ENCODE measurements at regions not wholly inside any gene's neighbourhood (a gene's known extent, or its start where the extent isn't known, plus 50 kb on each side); places are given as distances from the start of the nearest gene placed in this dataset.

- peak; percentile 85 for DNase-seq
- peaks cover 3% of the 10 kb centered on the region for H3K27me3 Mint-ChIP-seq (ENCODE audit: low read depth)
- no peaks in the 10 kb centered on the region for H3K36me3 Mint-ChIP-seq (ENCODE audit: low read depth)
- H3K4me3 Mint-ChIP-seq: no peak overlapping the region
- H3K9me3 Mint-ChIP-seq: no peaks in the 10 kb centered on the region
- H3K27ac Mint-ChIP-seq: peak overlapping the region; percentile 57
- intact Hi-C loops (cut with micrococcal nuclease): loop anchor here (1.0 to 5.0 kb wide), 2 partner anchors 172 to 314 kb away; a partner anchor contains a TSS
- CTCF ChIA-PET: interaction anchor here (0.5 to 1.6 kb wide), 4 partner anchors 10 to 314 kb away, joined by 4 to 6 read pairs (median 4); a partner anchor contains a TSS
- H3K4me1 Mint-ChIP-seq (ENCODE audit: low read depth): peaks cover 23% of the 10 kb centered on the region
Observed at GRCh38 chr18:46343931-46344372, 239.8 kb downstream of the HAUS1 start.

- DNase-seq: no peak
- CTCF ChIA-PET: interaction anchor here (0.8 to 1.6 kb wide), 2 partner anchors 171 to 314 kb away, joined by 5 to 6 read pairs; a partner anchor contains a TSS
- no peaks in the 10 kb centered on the region for H3K9me3 Mint-ChIP-seq
- H3K27ac Mint-ChIP-seq: no peak overlapping the region
- no peaks in the 10 kb centered on the region for H3K36me3 Mint-ChIP-seq (ENCODE audit: low read depth)
- intact Hi-C loops (cut with micrococcal nuclease): loop anchor here (5.0 kb wide), 1 partner anchor 172 kb away; a partner anchor contains a TSS
- no peaks in the 10 kb centered on the region for H3K27me3 Mint-ChIP-seq (ENCODE audit: low read depth)
- peaks cover 23% of the 10 kb centered on the region for H3K4me1 Mint-ChIP-seq (ENCODE audit: low read depth)
- no peak overlapping the region for H3K4me3 Mint-ChIP-seq
Observed at GRCh38 chr18:46344416-46345180, 240.4 kb downstream of the HAUS1 start.

GRCh38 chr18:46345181-46345465 is 240.9 kb downstream of the HAUS1 start:
- intact Hi-C loops (cut with micrococcal nuclease): no loop called here
- no peak overlapping the region for H3K4me3 Mint-ChIP-seq

GRCh38 chr18:46346213-46346612 is 242.0 kb downstream of the HAUS1 start:
- CTCF ChIA-PET: interaction anchor here (0.7 to 1.0 kb wide), 2 partner anchors 133 to 173 kb away, joined by 3 read pairs; a partner anchor contains a TSS
- H3K4me1 Mint-ChIP-seq (ENCODE audit: low read depth): peaks cover 23% of the 10 kb centered on the region
- intact Hi-C loops (cut with micrococcal nuclease): no loop called here
- no peak overlapping the region for H3K4me3 Mint-ChIP-seq
- H3K27me3 Mint-ChIP-seq (ENCODE audit: low read depth): no peaks in the 10 kb centered on the region
- H3K36me3 Mint-ChIP-seq (ENCODE audit: low read depth): no peaks in the 10 kb centered on the region
- peak overlapping the region; percentile 32 for H3K27ac Mint-ChIP-seq
- no peaks in the 10 kb centered on the region for H3K9me3 Mint-ChIP-seq
- DNase-seq: no peak

More at GRCh38 chr18:46345181-46345465, 240.9 kb downstream of the HAUS1 start:
- peaks cover 23% of the 10 kb centered on the region for H3K4me1 Mint-ChIP-seq (ENCODE audit: low read depth)
- H3K36me3 Mint-ChIP-seq (ENCODE audit: low read depth): no peaks in the 10 kb centered on the region
- no peak for DNase-seq
- CTCF ChIA-PET: interaction anchor here (0.6 kb wide), 1 partner anchor 280 kb away, joined by 4 read pairs; no protein-coding TSS in a partner anchor
- H3K27me3 Mint-ChIP-seq (ENCODE audit: low read depth): no peaks in the 10 kb centered on the region
- H3K9me3 Mint-ChIP-seq: no peaks in the 10 kb centered on the region
- no peak overlapping the region for H3K27ac Mint-ChIP-seq

GRCh38 chr18:46346896-46347630 is 242.9 kb downstream of the HAUS1 start:
- no peaks in the 10 kb centered on the region for H3K36me3 Mint-ChIP-seq (ENCODE audit: low read depth)
- CTCF ChIA-PET: interaction anchor here (1.0 kb wide), 1 partner anchor 174 kb away, joined by 3 read pairs; a partner anchor contains a TSS
- intact Hi-C loops (cut with micrococcal nuclease): no loop called here

GRCh38 chr18:46350598-46351159 is 246.5 kb downstream of the HAUS1 start:
- Mint-ChIP-seq H3K4me3 (no peak overlapping the region), H3K9me3 (no peaks in the 10 kb centered on the region), H3K27ac (no peak overlapping the region), H3K27me3 (ENCODE audit: low read depth) (no peaks in the 10 kb centered on the region), H3K4me1 (ENCODE audit: low read depth) (peaks cover 4% of the 10 kb centered on the region), H3K36me3 (ENCODE audit: low read depth) (no peaks in the 10 kb centered on the region)
- no peak for DNase-seq
- CTCF ChIA-PET: interaction anchor here (0.6 to 1.4 kb wide), 4 partner anchors 9 to 177 kb away, joined by 4 to 7 read pairs (median 4); a partner anchor contains a TSS
- intact Hi-C loops (cut with micrococcal nuclease): no loop called here

More at GRCh38 chr18:46346896-46347630, 242.9 kb downstream of the HAUS1 start:
- DNase-seq: no peak
- Mint-ChIP-seq H3K27ac (no peak overlapping the region), H3K9me3 (no peaks in the 10 kb centered on the region), H3K4me1 (ENCODE audit: low read depth) (peaks cover 23% of the 10 kb centered on the region), H3K27me3 (ENCODE audit: low read depth) (no peaks in the 10 kb centered on the region), H3K4me3 (no peak overlapping the region)

- H3K36me3 Mint-ChIP-seq (ENCODE audit: low read depth): no peaks in the 10 kb centered on the region
- H3K4me1 Mint-ChIP-seq (ENCODE audit: low read depth): no peaks in the 10 kb centered on the region
- H3K9me3 Mint-ChIP-seq: no peaks in the 10 kb centered on the region
- CTCF ChIA-PET: no interaction called here
- H3K27ac Mint-ChIP-seq: no peak overlapping the region
- no peak overlapping the region for H3K4me3 Mint-ChIP-seq
- DNase-seq: no peak
- H3K27me3 Mint-ChIP-seq (ENCODE audit: low read depth): no peaks in the 10 kb centered on the region
- intact Hi-C loops (cut with micrococcal nuclease): no loop called here
Observed at GRCh38 chr18:46352520-46353250, 248.5 kb downstream of the HAUS1 start.

- H3K27me3 Mint-ChIP-seq (ENCODE audit: low read depth): no peaks in the 10 kb centered on the region
- H3K4me3 Mint-ChIP-seq: no peak overlapping the region
- no peak for DNase-seq
- no peak overlapping the region for H3K27ac Mint-ChIP-seq
- H3K9me3 Mint-ChIP-seq: no peaks in the 10 kb centered on the region
- H3K36me3 Mint-ChIP-seq (ENCODE audit: low read depth): no peaks in the 10 kb centered on the region
- H3K4me1 Mint-ChIP-seq (ENCODE audit: low read depth): no peaks in the 10 kb centered on the region
- CTCF ChIA-PET: interaction anchor here (1.0 kb wide), 1 partner anchor 180 kb away, joined by 3 read pairs; a partner anchor contains a TSS
- intact Hi-C loops (cut with micrococcal nuclease): no loop called here
Observed at GRCh38 chr18:46353460-46353859, 249.3 kb downstream of the HAUS1 start.

GRCh38 chr18:46356278-46357033 is 252.3 kb downstream of the HAUS1 start:
- H3K4me1 Mint-ChIP-seq (ENCODE audit: low read depth): no peaks in the 10 kb centered on the region
- H3K9me3 Mint-ChIP-seq: peaks cover 5% of the 10 kb centered on the region
- no peaks in the 10 kb centered on the region for H3K36me3 Mint-ChIP-seq (ENCODE audit: low read depth)
- intact Hi-C loops (cut with micrococcal nuclease): no loop called here
- CTCF ChIA-PET: no interaction called here
- no peak overlapping the region for H3K4me3 Mint-ChIP-seq
- H3K27ac Mint-ChIP-seq: no peak overlapping the region
- no peak for DNase-seq
- no peaks in the 10 kb centered on the region for H3K27me3 Mint-ChIP-seq (ENCODE audit: low read depth)

- H3K4me3 Mint-ChIP-seq: no peak overlapping the region
- H3K4me1 Mint-ChIP-seq (ENCODE audit: low read depth): no peaks in the 10 kb centered on the region
- no peaks in the 10 kb centered on the region for H3K36me3 Mint-ChIP-seq (ENCODE audit: low read depth)
- H3K27me3 Mint-ChIP-seq (ENCODE audit: low read depth): no peaks in the 10 kb centered on the region
- no peak overlapping the region for H3K27ac Mint-ChIP-seq
- DNase-seq: no peak
- CTCF ChIA-PET: interaction anchor here (1.1 to 1.6 kb wide), 2 partner anchors 9 to 78 kb away, joined by 4 read pairs; no protein-coding TSS in a partner anchor
- peaks cover 5% of the 10 kb centered on the region for H3K9me3 Mint-ChIP-seq
- intact Hi-C loops (cut with micrococcal nuclease): no loop called here
Observed at GRCh38 chr18:46360102-46360699, 256.0 kb downstream of the HAUS1 start.

GRCh38 chr18:46360866-46361265 is 256.7 kb downstream of the HAUS1 start:
- peaks cover 5% of the 10 kb centered on the region for H3K9me3 Mint-ChIP-seq
- intact Hi-C loops (cut with micrococcal nuclease): no loop called here
- H3K36me3 Mint-ChIP-seq (ENCODE audit: low read depth): no peaks in the 10 kb centered on the region
- H3K4me3 Mint-ChIP-seq: no peak overlapping the region
- no peak for DNase-seq
- no peaks in the 10 kb centered on the region for H3K27me3 Mint-ChIP-seq (ENCODE audit: low read depth)
- H3K27ac Mint-ChIP-seq: no peak overlapping the region
- H3K4me1 Mint-ChIP-seq (ENCODE audit: low read depth): no peaks in the 10 kb centered on the region
- CTCF ChIA-PET: interaction anchor here (0.6 to 1.6 kb wide), 3 partner anchors 10 to 79 kb away, joined by 3 to 4 read pairs (median 4); no protein-coding TSS in a partner anchor

Data from activated naive CD4-positive, alpha-beta T cell treated with anti-CD3 and anti-CD28 coated beads for 36 hours (primary cell).